ENCODE measurements at regions not wholly inside any gene's neighbourhood (a gene's known extent, or its start where the extent isn't known, plus 50 kb on each side); places are given as distances from the start of the nearest gene placed in this dataset.

DNA sequence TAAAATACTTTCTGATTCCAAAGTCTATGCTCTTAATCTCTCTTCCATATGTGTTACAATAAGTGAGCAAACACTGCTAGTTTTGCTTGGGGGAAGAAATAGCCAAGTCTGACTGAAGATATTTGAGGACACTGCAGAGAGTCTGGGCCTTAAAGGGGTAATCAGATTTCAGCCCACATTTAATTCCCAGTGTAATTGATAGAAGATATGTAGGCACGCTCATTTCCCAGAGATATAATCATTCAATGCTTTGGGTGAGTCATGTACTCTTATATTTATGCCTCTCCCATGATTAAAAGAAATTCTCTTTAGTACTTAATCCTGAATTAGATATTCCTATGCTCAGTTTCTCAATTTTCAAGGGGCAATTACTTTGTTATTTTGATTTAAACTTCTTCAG lies 178.1 kb upstream of the POM121L12 start:
- Histone ChIP-seq H3K4me1 (no peaks in the 10 kb centered on the region), H3K27ac (no peak overlapping the region), H3K27me3 (no peaks in the 10 kb centered on the region), H3K36me3 (ENCODE audit: low read depth, missing control alignments) (no peaks in the 10 kb centered on the region), H3K4me3 (no peak overlapping the region), H3K9me3 (no peaks in the 10 kb centered on the region)
- TF ChIP-seq, protein P1, sequence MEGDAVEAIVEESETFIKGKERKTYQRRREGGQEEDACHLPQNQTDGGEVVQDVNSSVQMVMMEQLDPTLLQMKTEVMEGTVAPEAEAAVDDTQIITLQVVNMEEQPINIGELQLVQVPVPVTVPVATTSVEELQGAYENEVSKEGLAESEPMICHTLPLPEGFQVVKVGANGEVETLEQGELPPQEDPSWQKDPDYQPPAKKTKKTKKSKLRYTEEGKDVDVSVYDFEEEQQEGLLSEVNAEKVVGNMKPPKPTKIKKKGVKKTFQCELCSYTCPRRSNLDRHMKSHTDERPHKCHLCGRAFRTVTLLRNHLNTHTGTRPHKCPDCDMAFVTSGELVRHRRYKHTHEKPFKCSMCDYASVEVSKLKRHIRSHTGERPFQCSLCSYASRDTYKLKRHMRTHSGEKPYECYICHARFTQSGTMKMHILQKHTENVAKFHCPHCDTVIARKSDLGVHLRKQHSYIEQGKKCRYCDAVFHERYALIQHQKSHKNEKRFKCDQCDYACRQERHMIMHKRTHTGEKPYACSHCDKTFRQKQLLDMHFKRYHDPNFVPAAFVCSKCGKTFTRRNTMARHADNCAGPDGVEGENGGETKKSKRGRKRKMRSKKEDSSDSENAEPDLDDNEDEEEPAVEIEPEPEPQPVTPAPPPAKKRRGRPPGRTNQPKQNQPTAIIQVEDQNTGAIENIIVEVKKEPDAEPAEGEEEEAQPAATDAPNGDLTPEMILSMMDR (IDR thresholded peaks at IDR 0.05): no peak
- intact Hi-C loops (cut with DNase I; ENCODE audit: low total_unique reads): no loop called here
- 0% methylated on average over 1 of the region's 1 CpG for WGBS, 2 donors
- DNase-seq: no peak

DNA sequence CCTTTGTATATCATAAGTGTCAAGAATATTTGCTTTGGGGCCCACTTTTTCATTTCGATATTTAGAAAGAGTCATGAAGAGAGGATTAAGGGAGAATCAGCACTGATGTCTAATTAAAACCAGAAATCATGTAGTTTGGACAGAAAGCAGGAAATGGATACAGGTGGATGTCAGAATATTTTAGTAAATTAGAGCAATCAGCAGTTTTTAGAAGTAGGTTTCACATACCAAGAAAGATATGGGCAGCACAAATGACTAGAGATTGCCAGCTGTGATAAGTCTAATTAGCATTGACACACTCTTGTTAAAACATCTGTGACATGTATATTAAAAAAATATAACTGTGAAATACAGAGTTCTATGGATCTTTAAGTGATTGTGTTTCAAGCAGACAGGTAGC lies 180.8 kb upstream of the POM121L12 start:
- no peaks in the 10 kb centered on the region for H3K36me3 ChIP-seq (ENCODE audit: low read depth, missing control alignments)
- WGBS, 2 donors: 56 to 83% methylated on average over 1 of the region's 1 CpG
- no peak overlapping the region for H3K4me3 ChIP-seq
- no peak overlapping the region for H3K27ac ChIP-seq
- H3K27me3 ChIP-seq: no peaks in the 10 kb centered on the region
- intact Hi-C loops (cut with DNase I; ENCODE audit: low total_unique reads): no loop called here
- no peaks in the 10 kb centered on the region for H3K4me1 ChIP-seq
- no peak for DNase-seq
- no peak for TF ChIP-seq POLR2A (IDR thresholded peaks at IDR 0.05)
- TF ChIP-seq, protein P1 (IDR thresholded peaks at IDR 0.05): no peak
- H3K9me3 ChIP-seq: no peaks in the 10 kb centered on the region

DNA sequence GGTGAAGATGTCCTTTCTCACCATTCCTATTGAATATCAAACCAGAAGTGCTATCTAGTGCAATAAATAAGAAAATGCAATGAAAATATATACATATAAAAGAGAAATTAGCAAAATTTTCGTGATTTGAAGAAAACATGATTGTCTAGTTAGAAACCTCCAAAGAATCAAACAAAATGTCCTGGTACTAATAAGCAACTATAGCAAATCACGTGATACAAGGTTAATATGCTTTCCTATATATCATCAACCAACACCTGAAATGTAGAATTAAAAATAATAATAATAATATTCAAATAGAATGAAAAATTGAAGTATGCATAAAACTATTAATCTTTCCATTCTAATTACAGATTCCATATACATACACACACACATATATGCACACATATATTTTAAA lies 183.9 kb upstream of the POM121L12 start:
- TF ChIP-seq, protein P1 (IDR thresholded peaks at IDR 0.05): no peak
- TF ChIP-seq POLR2A (IDR thresholded peaks at IDR 0.05): no peak
- DNase-seq: no peak
- no peaks in the 10 kb centered on the region for H3K27me3 ChIP-seq
- H3K9me3 ChIP-seq: no peaks in the 10 kb centered on the region
- H3K4me3 ChIP-seq: no peak overlapping the region
- H3K4me1 ChIP-seq: no peaks in the 10 kb centered on the region
- 66 to 87% methylated on average over 2 of the region's 2 CpGs for WGBS, 2 donors
- no peaks in the 10 kb centered on the region for H3K36me3 ChIP-seq (ENCODE audit: low read depth, missing control alignments)
- intact Hi-C loops (cut with DNase I; ENCODE audit: low total_unique reads): no loop called here
- H3K27ac ChIP-seq: no peak overlapping the region

DNA sequence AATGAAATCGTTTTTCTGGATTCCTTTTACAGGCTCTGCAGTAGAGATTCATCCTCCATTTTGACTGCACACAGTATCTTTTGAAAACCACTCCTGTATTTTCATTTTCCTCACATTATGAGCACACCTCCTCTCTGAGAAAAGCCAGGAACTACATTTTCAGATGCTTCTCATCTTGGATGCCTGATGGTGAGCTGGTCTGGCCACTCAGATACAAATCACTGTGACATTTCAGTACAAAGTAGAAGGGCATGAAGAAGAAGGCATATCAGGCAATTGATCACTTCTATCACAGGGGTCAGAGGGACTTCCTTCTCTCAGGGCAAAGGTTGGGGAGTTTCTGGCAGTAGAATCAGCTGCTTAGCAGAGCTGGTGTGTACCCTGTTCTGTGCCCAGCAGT lies 192.0 kb upstream of the POM121L12 start:
- DNase-seq: no peak
- Histone ChIP-seq H3K36me3 (ENCODE audit: low read depth, missing control alignments) (no peaks in the 10 kb centered on the region), H3K27me3 (no peaks in the 10 kb centered on the region), H3K9me3 (no peaks in the 10 kb centered on the region), H3K27ac (no peak overlapping the region), H3K4me1 (no peaks in the 10 kb centered on the region), H3K4me3 (no peak overlapping the region)
- WGBS, 2 donors: 18 to 26% methylated on average over 1 of the region's 1 CpG
- TF ChIP-seq POLR2A (IDR thresholded peaks at IDR 0.05): no peak
- TF ChIP-seq, protein P1 (IDR thresholded peaks at IDR 0.05): no peak
- intact Hi-C loops (cut with DNase I; ENCODE audit: low total_unique reads): no loop called here

DNA sequence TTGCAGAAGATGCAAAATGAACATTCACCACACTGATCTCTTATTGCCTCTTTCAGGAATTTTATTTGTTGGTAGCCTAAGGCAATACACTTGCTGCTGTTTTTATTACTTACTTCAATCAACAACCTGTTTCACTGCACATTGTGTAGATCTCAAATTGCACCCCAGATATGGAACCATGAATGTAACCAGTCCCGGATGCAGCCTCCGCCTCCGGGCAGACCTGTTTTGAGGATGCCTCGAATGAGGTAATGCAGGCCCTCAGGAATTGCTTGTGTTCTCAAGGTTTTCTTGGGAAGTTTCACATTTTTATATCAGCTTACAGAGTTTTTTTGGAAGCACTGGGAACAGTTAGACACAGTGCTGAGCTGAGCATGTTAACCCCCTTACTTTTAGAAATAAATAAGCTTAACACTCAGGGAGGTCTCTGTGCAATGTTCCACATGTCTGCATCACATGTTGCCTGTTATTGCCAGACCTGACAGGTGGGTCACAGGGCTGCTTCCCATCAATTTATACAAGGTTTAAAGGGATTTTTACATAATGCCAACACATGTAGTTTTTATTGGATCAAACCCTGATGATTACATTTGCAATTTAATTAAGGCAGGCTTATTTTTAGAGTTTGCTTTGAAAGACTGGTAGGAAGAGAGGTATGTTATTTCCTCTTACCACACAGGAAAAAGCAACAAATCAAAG lies 193.1 kb upstream of the POM121L12 start:
- H3K36me3 ChIP-seq (ENCODE audit: low read depth, missing control alignments): no peaks in the 10 kb centered on the region
- no peaks in the 10 kb centered on the region for H3K4me1 ChIP-seq
- no peaks in the 10 kb centered on the region for H3K27me3 ChIP-seq
- H3K4me3 ChIP-seq: no peak overlapping the region
- DNase-seq: no peak
- H3K9me3 ChIP-seq: no peaks in the 10 kb centered on the region
- WGBS, 2 donors: 40 to 54% methylated on average over 4 of the region's 4 CpGs
- TF ChIP-seq POLR2A (IDR thresholded peaks at IDR 0.05): no peak
- TF ChIP-seq, protein P1 (IDR thresholded peaks at IDR 0.05): no peak
- H3K27ac ChIP-seq: no peak overlapping the region
- intact Hi-C loops (cut with DNase I; ENCODE audit: low total_unique reads): no loop called here

All from testis (tissue), 2 donors.